ENCODE measurements at regions not wholly inside any gene's neighbourhood (a gene's known extent, or its start where the extent isn't known, plus 50 kb on each side); places are given as distances from the start of the nearest gene placed in this dataset.
"Not testable (repeated sequence)": the region's sequence is repeated elsewhere in the genome, so short reads cannot be mapped to it uniquely, and the experiment has no call there.

- H3K27ac ChIP-seq, result no peak overlapping the region
- no peak for TF ChIP-seq ZFX (IDR thresholded peaks at IDR 0.05; ENCODE audit: borderline replicate concordance)
- TF ChIP-seq, protein P1, sequence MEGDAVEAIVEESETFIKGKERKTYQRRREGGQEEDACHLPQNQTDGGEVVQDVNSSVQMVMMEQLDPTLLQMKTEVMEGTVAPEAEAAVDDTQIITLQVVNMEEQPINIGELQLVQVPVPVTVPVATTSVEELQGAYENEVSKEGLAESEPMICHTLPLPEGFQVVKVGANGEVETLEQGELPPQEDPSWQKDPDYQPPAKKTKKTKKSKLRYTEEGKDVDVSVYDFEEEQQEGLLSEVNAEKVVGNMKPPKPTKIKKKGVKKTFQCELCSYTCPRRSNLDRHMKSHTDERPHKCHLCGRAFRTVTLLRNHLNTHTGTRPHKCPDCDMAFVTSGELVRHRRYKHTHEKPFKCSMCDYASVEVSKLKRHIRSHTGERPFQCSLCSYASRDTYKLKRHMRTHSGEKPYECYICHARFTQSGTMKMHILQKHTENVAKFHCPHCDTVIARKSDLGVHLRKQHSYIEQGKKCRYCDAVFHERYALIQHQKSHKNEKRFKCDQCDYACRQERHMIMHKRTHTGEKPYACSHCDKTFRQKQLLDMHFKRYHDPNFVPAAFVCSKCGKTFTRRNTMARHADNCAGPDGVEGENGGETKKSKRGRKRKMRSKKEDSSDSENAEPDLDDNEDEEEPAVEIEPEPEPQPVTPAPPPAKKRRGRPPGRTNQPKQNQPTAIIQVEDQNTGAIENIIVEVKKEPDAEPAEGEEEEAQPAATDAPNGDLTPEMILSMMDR (IDR thresholded peaks at IDR 0.05), result no peak
Measured at GRCh38 chr14:83969998-83970397, 1559.9 kb upstream of the FLRT2 start.

DNA sequence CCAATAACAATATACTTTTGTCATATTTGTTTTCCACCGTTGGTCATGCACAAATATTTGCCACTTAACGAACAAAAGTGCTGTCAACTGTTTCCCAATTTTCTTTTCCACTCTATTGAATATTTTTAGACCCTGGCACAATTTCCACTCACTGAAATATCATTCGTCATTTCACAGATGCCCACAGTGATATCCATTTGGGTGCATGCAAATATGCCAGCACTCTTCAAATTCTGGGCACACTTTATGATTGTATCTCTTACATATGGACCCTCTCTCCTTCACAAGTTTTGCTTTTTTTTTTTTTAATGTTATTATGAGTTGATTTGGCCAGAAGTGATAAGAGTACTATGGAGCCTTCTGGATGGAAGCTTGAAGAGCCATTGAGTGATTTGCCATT lies 1557.3 kb upstream of the FLRT2 start:
- no peak overlapping the region for H3K27ac ChIP-seq
- TF ChIP-seq ZFX (IDR thresholded peaks at IDR 0.05; ENCODE audit: borderline replicate concordance), result no peak
- TF ChIP-seq, protein P1 (IDR thresholded peaks at IDR 0.05), result no peak

- no peak for TF ChIP-seq ZFX (IDR thresholded peaks at IDR 0.05; ENCODE audit: borderline replicate concordance)
- TF ChIP-seq, protein P1 (IDR thresholded peaks at IDR 0.05), result no peak
- no peak overlapping the region for H3K27ac ChIP-seq
Measured at GRCh38 chr14:83974647-83975163, 1555.2 kb upstream of the FLRT2 start.

GRCh38 chr14:83975435-83975834 lies 1554.5 kb upstream of the FLRT2 start:
- no peak overlapping the region for H3K27ac ChIP-seq
- TF ChIP-seq ZFX (IDR thresholded peaks at IDR 0.05; ENCODE audit: borderline replicate concordance), result no peak
- TF ChIP-seq, protein P1 (IDR thresholded peaks at IDR 0.05), result no peak

DNA sequence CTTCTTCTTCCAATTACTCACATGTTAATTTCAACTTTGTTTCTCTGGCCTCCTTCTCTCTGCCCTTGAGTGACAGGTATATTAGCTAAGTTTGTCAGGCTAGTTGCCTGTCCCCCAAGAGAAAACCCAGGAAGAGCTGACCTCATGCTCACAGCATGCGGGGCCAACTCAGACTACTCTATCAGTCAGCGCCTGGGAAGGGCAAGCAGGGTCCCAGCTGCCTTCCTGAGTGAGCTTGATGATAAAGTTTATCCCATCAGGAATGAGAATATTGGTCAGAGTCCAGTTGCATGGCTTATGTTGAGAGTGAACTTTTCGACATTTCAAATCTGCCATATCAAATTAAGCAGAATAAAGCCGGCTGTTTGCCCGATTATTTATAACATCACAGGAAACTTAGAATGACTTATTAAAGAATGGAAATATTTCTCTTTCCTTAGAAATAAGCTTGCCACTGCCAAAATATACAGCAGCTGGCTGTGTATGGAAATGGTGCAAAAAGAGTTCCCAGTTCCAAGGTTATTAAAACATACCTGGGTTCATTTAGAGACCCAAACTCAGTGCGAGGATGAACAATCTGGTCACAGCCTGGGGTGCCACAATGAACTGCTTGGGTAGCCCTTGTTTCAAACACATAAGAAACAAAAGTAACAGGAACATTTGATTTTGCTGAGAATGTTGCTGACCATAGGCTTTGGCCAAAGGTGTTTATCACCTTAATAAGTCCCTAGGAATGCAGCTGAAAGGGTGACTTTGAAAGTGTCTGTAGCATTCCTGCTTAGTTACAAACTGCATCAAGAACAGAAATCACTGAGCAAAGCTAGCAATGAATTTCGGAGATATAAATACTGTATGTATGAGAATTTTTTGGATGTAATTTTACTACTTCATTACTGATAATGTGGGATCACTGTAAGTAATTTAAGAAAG lies 1553.8 kb upstream of the FLRT2 start:
- H3K27ac ChIP-seq, result no peak overlapping the region
- TF ChIP-seq, protein P1 (IDR thresholded peaks at IDR 0.05), result no peak
- no peak for TF ChIP-seq ZFX (IDR thresholded peaks at IDR 0.05; ENCODE audit: borderline replicate concordance)

DNA sequence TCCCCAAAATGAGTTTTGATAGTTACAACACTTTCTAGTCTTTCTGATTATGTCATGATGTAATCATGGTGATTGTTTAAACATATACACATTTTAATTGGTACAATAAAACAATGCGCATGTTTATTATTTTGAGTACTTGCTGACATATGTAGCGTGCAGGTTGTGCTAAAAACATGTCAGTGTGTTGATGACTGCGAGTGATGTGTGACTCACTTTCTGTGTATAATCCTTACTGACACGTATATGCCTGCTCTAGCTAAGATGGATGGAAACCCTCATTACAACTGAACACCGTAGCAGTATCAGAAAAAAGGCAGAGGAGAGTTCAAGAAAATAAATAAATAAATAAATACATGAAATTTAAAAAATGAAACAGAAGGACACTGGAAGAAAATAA lies 1552.4 kb upstream of the FLRT2 start:
- H3K27ac ChIP-seq, result no peak overlapping the region
- TF ChIP-seq, protein P1 (IDR thresholded peaks at IDR 0.05), result no peak
- TF ChIP-seq ZFX (IDR thresholded peaks at IDR 0.05; ENCODE audit: borderline replicate concordance), result no peak

GRCh38 chr14:83981676-83982258 lies 1548.2 kb upstream of the FLRT2 start:
- H3K27ac ChIP-seq, result not testable (repeated sequence)

Data from 22Rv1 (cell line).